Left cardiac atrium (tissue), 4 donors: ENCODE measurements at regions not wholly inside any gene's neighbourhood (a gene's known extent, or its start where the extent isn't known, plus 50 kb on each side); places are given as distances from the start of the nearest gene placed in this dataset.
A peak's percentile ranks its signal among the peaks of the same experiment; 100 is the strongest.

Source experiments
- ATAC-seq, 2 donors: fragments of 200-7000 bp; cut with Tn5 transposase; one replicate each; pipeline ENCODE4 v1.9.1; 2020; ENCODE audit warnings: mild to moderate bottlenecking in 2 of 2, moderate library complexity in 2 of 2
- DNase-seq: peaks from one replicate; pipeline ENCODE4 v3.0.0-alpha.2; 2020
- intact Hi-C, 2 donors: fragments of 100-400 bp; cut with DNase I; formaldehyde crosslinking; loops; one replicate each; pipeline versions ENCODE4 v1.14.1 to v1.15.1; 2022 to 2023
- donor health status: DM: no; HTN: yes; CAD: no.
- donor health status: DM: no; HTN: yes; CAD: no; lungs with severe emphysema.
- donor health status: DM: yes; HTN: yes; CAD: no.
- donor health status: Dilated cardiomyopathy.

GRCh38 chr20:24350923-24351368, 118.5 kb upstream of the SYNDIG1 start:
- DNase-seq = no peak
- ATAC-seq = peak in 1 of 2 donors; percentile 53
- intact Hi-C loops = no loop called here

- DNase-seq = no peak
- no peak for ATAC-seq
- intact Hi-C loops = no loop called here
Measured at GRCh38 chr20:24341781-24342180, 127.6 kb upstream of the SYNDIG1 start.

GRCh38 chr20:24340933-24341332, 128.5 kb upstream of the SYNDIG1 start:
- intact Hi-C loops = no loop called here
- no peak for ATAC-seq
- DNase-seq = no peak

GRCh38 chr20:24339210-24339641, 130.2 kb upstream of the SYNDIG1 start:
- intact Hi-C loops = loop anchor here in 1 of 2 donors (10.0 kb wide), 1 partner anchor 56 kb away; no protein-coding TSS in a partner anchor
- ATAC-seq (no peak), DNase-seq (no peak)

- ATAC-seq (no peak), DNase-seq (no peak)
- intact Hi-C loops = loop anchor here in 1 of 2 donors (10.0 kb wide), 1 partner anchor 57 kb away; no protein-coding TSS in a partner anchor
Measured at GRCh38 chr20:24337551-24337950, 131.9 kb upstream of the SYNDIG1 start.

GRCh38 chr20:24337069-24337468, 132.4 kb upstream of the SYNDIG1 start:
- ATAC-seq = no peak
- intact Hi-C loops = loop anchor here in 1 of 2 donors (10.0 kb wide), 1 partner anchor 58 kb away; no protein-coding TSS in a partner anchor
- DNase-seq = no peak

GRCh38 chr20:24334830-24335229, 134.6 kb upstream of the SYNDIG1 start:
- intact Hi-C loops = loop anchor here in 1 of 2 donors (10.0 kb wide), 1 partner anchor 60 kb away; no protein-coding TSS in a partner anchor
- ATAC-seq (no peak), DNase-seq (no peak)

- DNase-seq (no peak), ATAC-seq (no peak)
- intact Hi-C loops = loop anchor here in 1 of 2 donors (10.0 kb wide), 1 partner anchor 62 kb away; no protein-coding TSS in a partner anchor
Measured at GRCh38 chr20:24332956-24333355, 136.5 kb upstream of the SYNDIG1 start.

- ATAC-seq = no peak
- intact Hi-C loops = loop anchor here in 1 of 2 donors (10.0 kb wide), 1 partner anchor 63 kb away; no protein-coding TSS in a partner anchor
- no peak for DNase-seq
Measured at GRCh38 chr20:24331939-24332338, 137.5 kb upstream of the SYNDIG1 start.

GRCh38 chr20:24328901-24329300, 140.5 kb upstream of the SYNDIG1 start:
- ATAC-seq (no peak), DNase-seq (no peak)
- intact Hi-C loops = no loop called here

GRCh38 chr20:24321973-24322372, 147.5 kb upstream of the SYNDIG1 start:
- DNase-seq (no peak), ATAC-seq (no peak)
- intact Hi-C loops = no loop called here

GRCh38 chr20:24318569-24319352, 150.7 kb upstream of the SYNDIG1 start:
- ATAC-seq = no peak
- intact Hi-C loops = no loop called here
- DNase-seq = no peak

- intact Hi-C loops = no loop called here
- ATAC-seq = no peak
- DNase-seq = no peak
Measured at GRCh38 chr20:24317224-24317623, 152.2 kb upstream of the SYNDIG1 start.

GRCh38 chr20:24316731-24317130, 152.7 kb upstream of the SYNDIG1 start:
- ATAC-seq (no peak), DNase-seq (no peak)
- intact Hi-C loops = no loop called here

- ATAC-seq (no peak), DNase-seq (no peak)
- intact Hi-C loops = no loop called here
Measured at GRCh38 chr20:24314053-24314452, 155.4 kb upstream of the SYNDIG1 start.

- ATAC-seq (no peak), DNase-seq (no peak)
- intact Hi-C loops = no loop called here
Measured at GRCh38 chr20:24309596-24309995, 159.8 kb upstream of the SYNDIG1 start.

GRCh38 chr20:24305371-24305770, 164.1 kb upstream of the SYNDIG1 start:
- DNase-seq (no peak), ATAC-seq (no peak)
- intact Hi-C loops = no loop called here

- ATAC-seq (no peak), DNase-seq (no peak)
- intact Hi-C loops = loop anchor here in 1 of 2 donors (5.0 kb wide), 2 partner anchors 478 to 613 kb away; no protein-coding TSS in a partner anchor
Measured at GRCh38 chr20:24304291-24304690, 165.1 kb upstream of the SYNDIG1 start.

- intact Hi-C loops = loop anchor here in 1 of 2 donors (5.0 kb wide), 2 partner anchors 479 to 614 kb away; no protein-coding TSS in a partner anchor
- ATAC-seq (peak; percentile 41 to 44), DNase-seq (peak; percentile 24)
Measured at GRCh38 chr20:24303393-24304170, 165.8 kb upstream of the SYNDIG1 start.

GRCh38 chr20:24297993-24298392, 171.4 kb upstream of the SYNDIG1 start:
- no peak for DNase-seq
- intact Hi-C loops = no loop called here

More at GRCh38 chr20:24297993-24298392, 171.4 kb upstream of the SYNDIG1 start:
- no peak for ATAC-seq
